T-cell (primary cell): ENCODE measurements at regions not wholly inside any gene's neighbourhood (a gene's known extent, or its start where the extent isn't known, plus 50 kb on each side); places are given as distances from the start of the nearest gene placed in this dataset.

ENCODE experiments used
- ATAC-seq, 4 experiments: fragments of 200-7000 bp in 3 of 4; fragments of 150-1000 bp in 1 of 4; cut with Tn5 transposase; replicated peaks in 1 of 4; 1 replicate in 3 of 4; 2 replicates in 1 of 4; pipeline ENCODE4 v1.10.0; 2021; ENCODE audit warnings: moderate library complexity in 3 of 4, mild to moderate bottlenecking in 2 of 4, moderate number of reproducible peaks in 1 of 4
- CTCF ChIA-PET, 2 donors: fragments of 300-600 bp; sonication (Branson Sonifier 250); formaldehyde crosslinking; loops; one replicate each; lab custom pipeline; 2022; ENCODE audit warnings: antibody characterized with exemption in 2 of 2; lab: Charles Lee
- POLR2A ChIA-PET, 2 donors: fragments of 300-600 bp; sonication (Branson Sonifier 250); formaldehyde crosslinking; loops; one replicate each; lab custom pipeline; 2022; ENCODE audit warnings: antibody characterized with exemption in 2 of 2; lab: Charles Lee
- DNase-seq, 35 experiments: peaks; one replicate each; pipeline versions ENCODE4 v3.0.0 to v3.0.0-alpha.2; 2013 to 2023
- H3K27ac ChIP-seq: one replicate; pipeline ENCODE4 v1.5.1; 2013; ENCODE audit warnings: low read length
- H3K27me3 ChIP-seq, 2 experiments: replicated peaks in 1 of 2; 1 replicate in 1 of 2; 2 replicates in 1 of 2; pipeline versions ENCODE4 v1.6.1 to v1.7.0; 2013; ENCODE audit warnings: low read length in 1 of 2, mixed read lengths in 1 of 2; ENCODE audit not compliant: control insufficient read depth in 2 of 2, insufficient read depth in 2 of 2; ENCODE audit errors: extremely low read depth in 1 of 2
- H3K36me3 ChIP-seq, 2 donors: 1 replicate in 1 of 2; 2 replicates in 1 of 2; pipeline versions ENCODE4 v1.6.1 to v1.7.0; 2013; ENCODE audit warnings: low read length in 1 of 2; ENCODE audit not compliant: control insufficient read depth in 2 of 2, insufficient read depth in 1 of 2; ENCODE audit errors: extremely low read depth in 1 of 2
- H3K4me1 ChIP-seq, 2 experiments: 1 replicate in 1 of 2; 2 replicates in 1 of 2; pipeline versions ENCODE4 v1.6.1 to v1.7.0; 2013; ENCODE audit warnings: low read length in 2 of 2, mixed read lengths in 1 of 2; ENCODE audit not compliant: insufficient read depth in 2 of 2, control insufficient read depth in 1 of 2; ENCODE audit errors: extremely low read depth in 1 of 2
- H3K4me3 ChIP-seq, 2 donors: 1 replicate in 1 of 2; 2 replicates in 1 of 2; pipeline versions ENCODE4 v1.5.1 to v1.7.0; 2013; ENCODE audit warnings: mild to moderate bottlenecking in 2 of 2, low read length in 1 of 2, moderate library complexity in 1 of 2; ENCODE audit not compliant: control insufficient read depth in 1 of 2; ENCODE audit errors: extremely low read depth in 1 of 2
- H3K9me3 ChIP-seq: 2 replicates; pipeline ENCODE4 v1.7.0; 2013
- H3K27ac Mint-ChIP-seq, 2 donors: one replicate each; pipeline ENCODE4 v1.8.0; 2020 to 2021; ENCODE audit warnings: mild to moderate bottlenecking in 2 of 2, mixed read lengths in 2 of 2
- H3K27me3 Mint-ChIP-seq, 2 donors: one replicate each; pipeline ENCODE4 v1.8.0; 2021 to 2022; ENCODE audit warnings: mixed read lengths in 2 of 2
- H3K36me3 Mint-ChIP-seq: one replicate; pipeline ENCODE4 v1.8.0; 2021; ENCODE audit warnings: mixed read lengths
- H3K4me1 Mint-ChIP-seq, 3 donors: one replicate each; pipeline ENCODE4 v1.8.0; 2020 to 2022; ENCODE audit warnings: mixed read lengths in 3 of 3, mild to moderate bottlenecking in 1 of 3
- H3K4me3 Mint-ChIP-seq, 3 donors: one replicate each; pipeline ENCODE4 v1.8.0; 2020 to 2022; ENCODE audit warnings: mild to moderate bottlenecking in 3 of 3, mixed read lengths in 3 of 3, moderate library complexity in 3 of 3
- H3K9me3 Mint-ChIP-seq, 3 donors: one replicate each; pipeline ENCODE4 v1.8.0; 2020 to 2022; ENCODE audit warnings: mixed read lengths in 3 of 3
- WGBS: methylation state at CpG from one replicate; pipeline ENCODE4 v1.1.5; 2013; ENCODE audit warnings: missing lambda C conversion rate; ENCODE audit not compliant: insufficient coverage; 5-methylcytosine and 5-hydroxymethylcytosine counted together

DNA sequence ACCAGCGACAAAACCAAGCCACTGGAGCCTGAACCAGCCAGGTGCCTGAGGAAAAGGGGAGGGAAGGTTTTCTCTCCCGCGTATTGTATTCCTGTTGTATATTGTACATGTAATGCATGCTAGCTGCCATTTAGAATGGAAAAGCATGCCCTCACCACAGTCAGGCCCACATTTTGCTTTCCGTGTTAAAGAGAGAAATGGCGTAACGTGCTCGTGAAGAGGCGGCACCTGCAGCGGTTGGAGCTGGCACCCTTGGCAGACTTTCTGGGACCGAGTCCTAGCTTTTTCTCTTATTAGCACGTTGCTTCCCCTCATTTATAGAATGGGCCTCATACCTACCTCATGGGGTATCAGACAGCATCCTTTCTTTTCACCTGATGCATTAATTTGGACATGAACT, 135.3 kb upstream of the IRF2BP2 start:
- H3K36me3 ChIP-seq: no peaks in the 10 kb centered on the region
- WGBS: 94% methylated on average over 8 of the region's 11 CpGs
- no peaks in the 10 kb centered on the region for H3K27me3 ChIP-seq
- H3K4me3 ChIP-seq: no peak overlapping the region
- no peak for ATAC-seq
- Mint-ChIP-seq H3K27ac (no peak overlapping the region), H3K27me3 (no peaks in the 10 kb centered on the region), H3K4me3 (no peak overlapping the region), H3K36me3 (no peaks in the 10 kb centered on the region), H3K9me3 (no peaks in the 10 kb centered on the region), H3K4me1 (peaks cover 0 to 6% (median 0%) of the 10 kb centered on the region in 3 donors)
- no peaks in the 10 kb centered on the region for H3K9me3 ChIP-seq
- H3K27ac ChIP-seq: no peak overlapping the region
- POLR2A ChIA-PET: interaction anchor here in 1 of 2 donors (0.5 kb wide), 1 partner anchor 185 kb away, joined by 6 read pairs; no protein-coding TSS in a partner anchor
- CTCF ChIA-PET: no interaction called here
- no peak for DNase-seq
- H3K4me1 ChIP-seq: no peaks in the 10 kb centered on the region

DNA sequence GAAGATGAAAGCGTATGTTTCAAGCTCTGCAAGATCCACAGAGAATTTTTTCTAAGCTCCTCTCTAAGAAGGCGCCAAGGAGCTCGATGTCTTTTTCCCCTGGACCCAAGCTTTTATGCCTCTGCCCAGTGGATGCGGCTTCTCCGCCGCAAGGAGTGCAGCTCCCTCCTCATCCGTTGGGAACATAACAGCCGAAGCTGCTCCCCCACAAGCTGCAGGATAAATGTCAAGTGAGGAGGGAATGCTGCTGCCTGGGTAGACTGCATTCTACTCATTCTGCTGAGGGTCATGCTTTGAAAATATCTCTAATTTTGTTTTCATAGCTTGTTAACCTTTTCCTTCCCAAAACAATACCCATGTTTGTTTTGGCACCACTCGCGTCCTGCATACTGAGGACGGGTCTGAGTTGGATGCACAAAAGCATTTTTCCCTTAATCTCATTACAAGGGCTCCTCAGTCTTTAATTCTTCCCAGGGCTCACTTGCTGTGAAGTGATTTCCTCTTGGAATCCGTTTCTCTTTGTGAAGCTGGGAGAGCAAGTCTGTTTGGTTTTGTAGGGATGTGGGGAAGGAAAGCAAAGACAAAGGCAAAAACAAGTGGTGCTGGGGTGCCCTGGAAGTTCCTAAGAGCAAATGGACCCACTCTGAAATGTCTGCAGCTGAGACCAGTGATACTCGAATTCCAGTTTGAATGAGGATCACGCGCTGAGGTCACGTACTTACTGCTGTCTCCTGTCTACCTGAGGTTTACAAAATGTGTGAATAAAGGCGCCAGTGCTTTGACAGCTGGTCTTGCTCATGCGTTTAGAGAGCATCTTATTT, 134.0 kb upstream of the IRF2BP2 start:
- CTCF ChIA-PET: interaction anchor here in 1 of 2 donors (0.5 to 0.7 kb wide), 3 partner anchors 44 to 360 kb away, joined by 3 read pairs; no protein-coding TSS in a partner anchor
- Histone ChIP-seq H3K4me1 (no peaks in the 10 kb centered on the region), H3K9me3 (no peaks in the 10 kb centered on the region), H3K4me3 (no peak overlapping the region), H3K27me3 (no peaks in the 10 kb centered on the region), H3K27ac (no peak overlapping the region), H3K36me3 (no peaks in the 10 kb centered on the region)
- POLR2A ChIA-PET: interaction anchor here (0.6 to 1.1 kb wide), 2 partner anchors 20 to 245 kb away, joined by 3 to 5 read pairs; no protein-coding TSS in a partner anchor
- H3K27me3 Mint-ChIP-seq: no peaks in the 10 kb centered on the region
- no peaks in the 10 kb centered on the region for H3K9me3 Mint-ChIP-seq
- no peak overlapping the region for H3K27ac Mint-ChIP-seq
- WGBS: 88% methylated on average over 12 of the region's 18 CpGs
- H3K36me3 Mint-ChIP-seq: no peaks in the 10 kb centered on the region
- peaks cover 0 to 6% (median 0%) of the 10 kb centered on the region in 3 donors for H3K4me1 Mint-ChIP-seq
- ATAC-seq: no peak
- DNase-seq: no peak
- no peak overlapping the region for H3K4me3 Mint-ChIP-seq

DNA sequence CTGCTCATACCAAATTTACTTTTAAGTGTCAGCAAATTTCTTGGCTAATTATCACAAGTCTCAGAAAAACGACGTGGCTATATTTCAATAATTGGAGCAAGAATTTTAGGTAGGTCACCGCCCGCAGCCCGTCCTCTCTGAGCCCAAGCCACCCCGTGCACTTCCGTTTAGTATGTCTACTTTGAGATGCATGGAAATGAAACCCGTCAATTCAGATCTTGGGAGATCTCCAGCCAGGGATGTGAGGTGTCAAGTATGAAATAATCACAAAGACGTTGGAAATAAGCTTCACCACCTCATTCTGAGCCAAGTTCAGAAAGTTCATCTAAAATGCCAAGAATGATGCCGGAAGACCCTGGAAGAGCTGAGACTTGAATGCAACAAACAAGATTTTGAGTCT, 132.6 kb upstream of the IRF2BP2 start:
- POLR2A ChIA-PET: no interaction called here
- no peak overlapping the region for H3K4me3 ChIP-seq
- no peaks in the 10 kb centered on the region for H3K9me3 Mint-ChIP-seq
- no peak overlapping the region for H3K27ac ChIP-seq
- 42% methylated on average over 1 of the region's 10 CpGs for WGBS
- no peak for ATAC-seq
- no peak overlapping the region for H3K27ac Mint-ChIP-seq
- CTCF ChIA-PET: no interaction called here
- DNase-seq: no peak
- H3K4me1 ChIP-seq: no peaks in the 10 kb centered on the region
- no peak overlapping the region for H3K4me3 Mint-ChIP-seq
- no peaks in the 10 kb centered on the region for H3K27me3 ChIP-seq
- peaks cover 0 to 7% (median 0%) of the 10 kb centered on the region in 3 donors for H3K4me1 Mint-ChIP-seq
- no peaks in the 10 kb centered on the region for H3K9me3 ChIP-seq
- H3K36me3 Mint-ChIP-seq: no peaks in the 10 kb centered on the region
- H3K36me3 ChIP-seq: no peaks in the 10 kb centered on the region
- H3K27me3 Mint-ChIP-seq: no peaks in the 10 kb centered on the region

DNA sequence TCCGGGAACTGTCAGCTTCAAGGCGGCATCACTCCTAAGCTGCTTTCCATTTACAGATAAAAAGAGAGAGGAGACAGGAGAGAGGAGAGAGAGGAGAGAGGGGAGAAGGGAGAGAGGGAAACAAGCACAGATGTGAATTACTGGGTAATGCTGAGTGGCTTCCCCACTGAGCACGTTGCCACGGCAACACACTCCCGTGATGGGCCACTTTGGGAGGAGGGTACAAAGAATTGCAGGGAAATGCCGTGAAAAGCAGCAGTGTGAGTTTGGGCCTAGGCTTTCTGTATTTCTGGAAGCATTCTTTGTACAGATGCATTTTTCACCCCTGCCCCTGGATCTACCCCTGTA, 128.0 kb upstream of the IRF2BP2 start:
- Mint-ChIP-seq H3K36me3 (no peaks in the 10 kb centered on the region), H3K9me3 (no peaks in the 10 kb centered on the region), H3K27ac (no peak overlapping the region), H3K4me1 (peaks cover 0 to 12% (median 0%) of the 10 kb centered on the region in 3 donors), H3K27me3 (no peaks in the 10 kb centered on the region), H3K4me3 (no peak overlapping the region)
- Histone ChIP-seq H3K9me3 (no peaks in the 10 kb centered on the region), H3K4me1 (peaks cover 0 to 6% of the 10 kb centered on the region in 2 experiments), H3K4me3 (no peak overlapping the region), H3K27ac (no peak overlapping the region), H3K36me3 (no peaks in the 10 kb centered on the region), H3K27me3 (no peaks in the 10 kb centered on the region)
- ChIA-PET POLR2A (no interaction called here), CTCF (no interaction called here)
- no peak for DNase-seq
- 92% methylated on average over 5 of the region's 6 CpGs for WGBS
- ATAC-seq: no peak

DNA sequence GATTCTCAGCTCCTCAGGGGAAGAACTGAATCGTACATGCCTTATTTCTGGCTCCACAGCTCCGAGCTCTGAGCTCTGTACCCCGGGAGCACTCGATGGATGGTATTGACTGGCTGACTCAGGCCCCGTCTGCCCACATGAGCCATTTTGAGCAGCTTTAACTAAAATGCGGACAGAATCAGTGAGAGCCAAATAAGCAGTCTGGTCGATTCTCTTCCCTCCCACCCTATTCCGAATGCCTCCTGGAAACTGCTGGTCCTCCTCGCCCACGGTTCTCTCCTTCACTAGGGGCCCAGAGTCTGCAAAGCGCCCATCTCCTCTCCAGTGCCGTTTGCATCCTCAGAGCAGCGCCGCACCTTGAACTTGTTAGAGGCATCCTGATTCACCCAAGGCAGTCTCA, 125.9 kb upstream of the IRF2BP2 start:
- Mint-ChIP-seq H3K36me3 (no peaks in the 10 kb centered on the region), H3K27me3 (no peaks in the 10 kb centered on the region), H3K4me3 (no peak overlapping the region), H3K9me3 (no peaks in the 10 kb centered on the region), H3K27ac (no peak overlapping the region), H3K4me1 (peaks cover 19 to 32% (median 20%) of the 10 kb centered on the region in 3 donors)
- Histone ChIP-seq H3K27me3 (no peaks in the 10 kb centered on the region), H3K27ac (no peak overlapping the region), H3K4me1 (peaks cover 14 to 26% of the 10 kb centered on the region in 2 experiments), H3K4me3 (no peak overlapping the region), H3K36me3 (no peaks in the 10 kb centered on the region), H3K9me3 (no peaks in the 10 kb centered on the region)
- DNase-seq: no peak
- POLR2A ChIA-PET: interaction anchor here in 1 of 2 donors (0.6 kb wide), 2 partner anchors 12 to 346 kb away, joined by 5 to 10 read pairs; no protein-coding TSS in a partner anchor
- WGBS: 91% methylated on average over 10 of the region's 14 CpGs
- CTCF ChIA-PET: interaction anchor here (0.6 to 0.8 kb wide), 2 partner anchors 11 to 332 kb away, joined by 4 read pairs; no protein-coding TSS in a partner anchor
- no peak for ATAC-seq

DNA sequence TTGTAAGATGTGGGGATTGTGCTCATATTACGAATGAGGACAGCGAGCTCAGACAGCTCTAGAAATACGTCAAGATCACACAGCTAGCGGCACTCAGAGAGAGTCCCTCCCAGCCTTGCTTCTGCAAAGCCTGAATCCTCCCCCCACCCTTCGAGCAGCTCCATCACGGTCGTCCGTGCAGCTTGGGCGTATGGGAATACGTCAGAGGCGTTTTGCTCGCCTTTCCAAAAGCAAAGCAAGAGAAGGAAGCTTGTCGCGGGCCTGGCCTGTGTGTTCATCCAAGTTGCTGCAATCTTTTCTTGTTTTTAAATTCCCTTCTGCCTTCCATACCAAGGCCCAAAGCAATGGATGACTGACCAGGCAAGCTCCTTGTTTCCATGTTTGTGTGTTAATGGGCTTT, 125.5 kb upstream of the IRF2BP2 start:
- POLR2A ChIA-PET: interaction anchor here in 1 of 2 donors (0.6 kb wide), 2 partner anchors 12 to 346 kb away, joined by 5 to 10 read pairs; no protein-coding TSS in a partner anchor
- peaks cover 23 to 36% (median 24%) of the 10 kb centered on the region in 3 donors for H3K4me1 Mint-ChIP-seq
- H3K36me3 Mint-ChIP-seq: no peaks in the 10 kb centered on the region
- CTCF ChIA-PET: interaction anchor here (0.6 to 0.8 kb wide), 2 partner anchors 12 to 332 kb away, joined by 4 read pairs; no protein-coding TSS in a partner anchor
- H3K27me3 Mint-ChIP-seq: no peaks in the 10 kb centered on the region
- ATAC-seq (no peak), DNase-seq (no peak)
- H3K4me3 ChIP-seq: no peak overlapping the region
- no peaks in the 10 kb centered on the region for H3K9me3 ChIP-seq
- no peak overlapping the region for H3K27ac Mint-ChIP-seq
- 94% methylated on average over 10 of the region's 14 CpGs for WGBS
- H3K27ac ChIP-seq: no peak overlapping the region
- H3K4me3 Mint-ChIP-seq: no peak overlapping the region
- no peaks in the 10 kb centered on the region for H3K27me3 ChIP-seq
- H3K36me3 ChIP-seq: no peaks in the 10 kb centered on the region
- peaks cover 18 to 31% of the 10 kb centered on the region in 2 experiments for H3K4me1 ChIP-seq
- H3K9me3 Mint-ChIP-seq: no peaks in the 10 kb centered on the region
